GM19324 (cell line): ENCODE measurements at regions not wholly inside any gene's neighbourhood (a gene's known extent, or its start where the extent isn't known, plus 50 kb on each side); places are given as distances from the start of the nearest gene placed in this dataset.
"Not testable (repeated sequence)": the region's sequence is repeated elsewhere in the genome, so short reads cannot be mapped to it uniquely, and the experiment has no call there.

Experiments used
- ATAC-seq: cut with Tn5 transposase; IDR thresholded peaks from one replicate; pipeline ENCODE4 v1.9.1; 2021; ENCODE audit warnings: mild to moderate bottlenecking, moderate library complexity; ENCODE audit not compliant: unreplicated experiment, low FRiP score

DNA sequence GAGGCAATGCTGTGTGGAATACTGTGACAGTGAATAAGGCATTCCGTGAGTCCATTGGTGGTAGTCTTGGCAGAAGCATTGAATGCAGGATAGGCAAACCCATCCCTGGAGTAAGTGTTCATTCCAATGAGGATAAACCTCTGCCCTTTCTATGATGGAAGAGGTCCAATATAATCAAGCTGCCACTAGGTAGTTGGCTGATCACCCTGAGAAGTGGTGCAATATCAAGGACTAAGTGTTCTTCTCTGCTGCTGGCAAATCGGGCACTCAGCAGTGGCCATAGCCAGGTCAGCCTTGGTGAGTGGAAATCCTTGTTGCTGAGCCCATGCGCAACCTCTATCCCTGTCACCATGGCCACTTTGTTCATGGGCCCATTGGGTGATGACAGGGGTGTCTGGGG lies 70.1 kb downstream of the FBXO4 start:
- no peak for ATAC-seq

DNA sequence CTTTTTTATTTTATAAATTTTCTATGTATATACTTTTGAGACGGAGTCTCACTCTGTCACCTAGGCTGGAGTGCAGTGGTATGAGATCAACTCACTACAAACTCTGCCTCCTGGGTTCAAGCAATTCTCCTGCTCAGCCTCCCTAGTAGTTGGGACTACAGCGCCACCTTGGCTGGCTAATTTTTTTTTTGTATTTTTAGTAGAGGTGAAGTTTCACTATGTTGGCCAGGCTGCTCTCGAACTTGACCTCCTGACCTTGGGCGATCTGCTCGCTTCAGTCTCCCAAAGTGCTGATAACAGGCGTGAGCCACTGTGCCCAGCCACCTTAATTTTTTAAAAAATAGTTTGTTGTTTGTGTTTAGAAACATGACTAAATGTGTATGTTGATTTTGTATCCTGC lies 76.6 kb downstream of the FBXO4 start:
- ATAC-seq = no peak

DNA sequence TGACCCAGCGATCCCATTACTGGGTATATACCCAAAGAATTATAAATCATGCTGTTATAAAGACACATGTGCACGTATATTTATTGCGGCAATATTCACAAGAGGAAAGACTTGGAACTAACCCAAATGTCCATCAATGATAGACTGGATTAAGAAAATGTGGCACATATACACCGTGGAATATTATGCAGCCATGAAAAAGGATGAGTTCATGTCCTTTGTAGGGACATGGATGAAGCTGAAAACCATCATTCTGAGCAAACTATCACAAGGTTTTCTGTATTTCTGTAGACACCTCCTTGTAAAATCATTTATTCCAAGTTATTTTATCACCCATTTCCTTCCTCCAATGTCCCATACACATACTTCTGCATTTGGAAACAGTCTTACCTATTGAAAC lies 78.8 kb downstream of the FBXO4 start:
- ATAC-seq = not testable (repeated sequence)

DNA sequence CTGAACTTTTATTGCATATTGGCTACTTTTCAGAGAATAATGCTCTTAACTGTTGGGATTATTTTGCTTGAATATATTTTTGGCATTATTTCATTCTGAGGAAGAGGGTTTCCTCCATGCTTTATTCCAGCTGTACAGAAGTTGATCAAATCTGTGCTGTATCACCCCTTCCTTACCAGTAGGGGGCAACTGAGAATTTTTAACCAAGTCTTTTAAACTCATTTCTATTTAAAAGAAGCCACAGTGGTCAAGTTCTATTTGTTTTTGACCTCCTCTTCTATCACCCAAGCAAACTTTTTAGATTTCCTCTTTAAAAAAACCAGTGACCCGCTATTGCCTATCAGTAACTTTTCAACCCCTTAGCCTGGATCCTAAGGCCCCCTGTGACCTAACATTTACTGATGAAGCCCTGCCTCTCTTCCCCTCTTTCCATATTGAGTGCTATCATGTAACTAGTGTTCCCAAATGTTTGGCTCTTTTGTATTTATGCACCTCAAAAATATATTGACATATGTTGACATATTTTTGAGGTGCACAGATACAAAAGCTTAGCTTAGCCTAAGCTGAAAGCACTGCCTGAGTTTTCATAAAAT lies 80.6 kb downstream of the FBXO4 start:
- no peak for ATAC-seq

DNA sequence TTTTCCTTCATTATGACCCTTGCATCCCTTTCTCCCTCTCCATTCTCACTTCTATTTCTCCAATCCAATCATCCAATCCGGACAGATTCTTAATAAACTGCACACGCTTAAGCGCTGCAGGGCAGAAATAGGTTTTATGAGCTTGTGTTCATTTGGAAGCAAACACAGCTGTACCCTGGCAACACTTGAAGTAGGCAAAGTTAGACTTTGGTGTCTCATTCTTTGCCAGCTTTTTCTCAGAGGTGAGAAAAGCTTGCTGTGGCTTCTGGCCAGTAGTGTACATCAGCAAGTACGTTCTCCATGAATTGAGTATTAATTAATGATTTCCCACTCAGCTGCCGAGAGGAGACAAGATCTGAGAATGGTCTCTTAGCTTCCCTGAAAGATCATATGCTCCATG lies 88.5 kb downstream of the FBXO4 start:
- no peak for ATAC-seq

DNA sequence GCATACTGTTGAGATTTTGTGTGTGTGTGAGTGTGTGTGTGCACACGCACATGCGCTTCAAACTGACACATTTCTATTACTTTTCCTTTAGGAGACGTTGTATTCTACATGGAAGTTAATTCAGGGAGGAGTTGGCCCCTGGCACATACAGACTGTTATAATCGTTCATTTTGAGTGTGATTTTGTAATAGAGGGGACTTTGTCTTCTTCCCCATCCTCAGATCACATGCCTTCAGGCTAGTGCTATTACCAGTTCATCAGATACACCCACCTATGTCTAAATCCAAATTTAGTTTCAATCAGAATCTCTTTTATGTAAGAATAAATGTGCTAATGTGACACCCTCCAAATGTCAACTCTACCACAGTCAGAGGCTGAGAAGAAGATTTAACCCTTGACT lies 90.2 kb downstream of the FBXO4 start:
- ATAC-seq = no peak

DNA sequence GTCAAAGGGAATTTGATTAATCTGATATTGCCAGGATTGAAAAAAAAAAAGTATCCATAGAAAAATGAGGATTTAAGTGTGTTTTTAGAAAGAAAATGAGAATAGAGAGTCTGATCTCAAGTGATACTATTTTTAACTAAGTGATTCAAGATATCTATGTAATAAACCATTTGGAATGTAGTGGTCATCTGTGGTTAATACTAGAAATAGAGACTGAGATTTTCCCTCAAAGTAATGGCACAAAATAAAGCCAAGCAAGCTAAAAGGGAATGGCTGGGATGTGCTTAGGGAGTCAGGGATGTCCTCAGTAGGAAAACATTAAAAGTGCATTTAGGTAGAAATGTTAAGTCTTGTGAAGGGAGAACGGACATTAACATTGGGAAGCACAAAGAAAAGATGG lies 90.6 kb downstream of the FBXO4 start:
- ATAC-seq = no peak

DNA sequence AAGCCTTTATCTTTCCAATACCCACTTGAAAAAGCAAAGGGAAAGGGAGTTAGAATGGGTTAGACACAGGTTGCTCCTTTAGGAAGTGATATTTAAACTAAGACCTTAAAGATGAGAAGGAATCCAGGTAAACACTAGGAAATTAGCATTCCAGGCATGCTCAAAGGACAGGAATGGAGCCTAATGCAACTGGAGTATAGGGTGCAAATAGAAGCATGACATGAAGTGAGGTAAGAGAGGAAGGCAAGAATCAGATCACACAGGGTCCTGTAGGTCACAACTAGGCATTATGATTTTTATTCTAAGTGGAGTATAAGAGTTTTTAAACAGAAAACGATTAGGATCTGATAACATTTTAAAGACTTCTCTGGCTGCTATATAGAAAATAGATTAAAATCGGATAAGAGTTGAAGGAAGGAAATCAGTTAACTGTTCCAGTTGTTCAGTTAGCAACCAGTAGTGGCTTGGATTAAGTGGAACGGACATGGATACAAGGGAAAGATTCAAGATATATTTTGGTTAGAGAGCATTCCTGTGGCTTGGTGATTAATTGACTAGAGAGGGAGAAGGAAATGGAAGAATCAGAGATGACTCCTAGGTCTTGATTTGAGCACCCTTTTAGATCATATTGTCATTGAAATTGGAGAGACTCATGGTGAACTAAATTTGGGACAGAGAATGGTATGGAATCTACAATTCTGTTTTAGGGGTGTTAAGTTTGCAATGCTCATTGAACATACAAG lies 95.9 kb downstream of the FBXO4 start:
- no peak for ATAC-seq

DNA sequence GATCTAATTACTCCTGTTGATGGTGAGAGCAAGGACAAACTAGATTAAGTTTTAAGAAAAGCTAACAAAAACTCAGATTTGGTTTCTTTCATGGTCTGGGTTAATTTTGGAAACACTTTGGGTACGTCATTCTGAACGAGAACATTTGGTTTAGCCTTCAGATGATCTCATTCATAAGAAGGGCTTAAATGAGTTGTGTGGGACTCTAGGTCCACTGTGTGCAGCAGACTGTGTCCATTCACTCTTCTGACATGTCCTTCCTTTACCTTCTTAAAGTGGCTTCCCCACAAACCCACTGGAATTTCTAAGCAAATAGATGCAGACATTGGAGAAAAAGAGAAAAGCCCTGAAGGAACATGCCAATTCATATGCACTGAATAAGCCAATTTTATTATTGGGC lies 96.8 kb downstream of the FBXO4 start:
- no peak for ATAC-seq

DNA sequence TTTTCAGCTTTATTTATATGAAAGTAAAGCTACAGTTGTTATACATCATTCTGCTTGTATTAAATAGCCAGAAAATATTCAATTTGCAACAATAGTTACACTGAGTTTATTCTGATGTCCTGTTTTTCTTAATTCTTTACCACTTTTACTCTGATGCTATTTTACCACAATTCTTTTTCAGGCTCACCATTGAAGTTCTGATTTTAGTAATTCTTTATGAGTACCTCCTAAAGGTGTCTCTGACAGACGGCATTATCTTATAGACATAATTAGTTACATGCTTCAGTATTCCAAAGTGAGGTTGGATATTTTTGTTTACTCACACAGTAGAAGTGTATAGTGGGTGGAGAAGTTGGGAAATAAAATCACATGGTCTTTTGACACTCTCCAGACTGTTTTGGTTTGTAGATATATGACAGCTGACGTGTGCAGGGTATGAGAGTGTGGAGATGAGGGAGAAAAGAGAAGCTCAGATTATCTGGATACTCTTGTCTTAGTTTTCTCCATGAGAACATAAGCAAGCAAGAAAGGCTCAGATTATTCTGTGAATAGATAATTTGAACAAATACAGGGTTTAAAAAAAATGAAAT lies 97.4 kb downstream of the FBXO4 start:
- ATAC-seq = no peak

DNA sequence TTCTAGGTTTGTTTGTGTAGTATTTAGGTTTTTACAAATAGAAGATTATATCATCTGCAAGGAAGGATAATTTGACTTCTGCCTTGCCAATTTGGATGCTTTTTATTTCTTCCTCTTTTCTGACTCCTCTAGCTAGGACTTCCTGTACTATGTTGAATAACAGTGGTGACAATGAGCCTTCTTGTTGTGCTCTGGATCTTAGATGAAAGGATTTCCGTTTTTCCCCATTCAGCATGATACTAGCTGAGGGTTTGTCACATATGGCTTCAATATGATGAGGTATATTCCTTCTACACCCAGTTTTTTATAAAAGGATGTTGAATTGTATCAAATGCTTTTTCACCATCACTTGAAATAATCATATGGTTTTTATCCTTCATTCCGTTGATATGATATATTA lies 101.4 kb downstream of the FBXO4 start:
- ATAC-seq = no peak

DNA sequence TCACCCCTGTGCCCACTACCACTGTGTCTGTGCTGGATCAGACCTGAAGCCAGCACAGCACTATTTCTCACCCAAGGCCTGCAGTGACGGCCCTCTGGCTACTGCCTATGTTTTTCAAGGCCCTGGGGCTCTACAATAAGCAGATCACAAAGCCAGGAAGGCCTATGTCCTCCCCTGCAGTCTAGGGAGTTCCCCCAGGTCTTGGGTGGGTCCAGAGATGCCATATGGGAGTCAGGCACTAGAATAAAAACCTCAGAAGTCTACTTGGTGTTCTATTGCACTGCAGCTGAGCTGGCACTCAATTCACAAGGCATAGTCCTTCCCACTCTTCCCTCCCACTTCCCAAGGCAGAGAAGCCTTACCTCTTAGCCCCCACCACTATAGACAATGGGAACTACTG lies 107.1 kb downstream of the FBXO4 start:
- ATAC-seq = no peak

DNA sequence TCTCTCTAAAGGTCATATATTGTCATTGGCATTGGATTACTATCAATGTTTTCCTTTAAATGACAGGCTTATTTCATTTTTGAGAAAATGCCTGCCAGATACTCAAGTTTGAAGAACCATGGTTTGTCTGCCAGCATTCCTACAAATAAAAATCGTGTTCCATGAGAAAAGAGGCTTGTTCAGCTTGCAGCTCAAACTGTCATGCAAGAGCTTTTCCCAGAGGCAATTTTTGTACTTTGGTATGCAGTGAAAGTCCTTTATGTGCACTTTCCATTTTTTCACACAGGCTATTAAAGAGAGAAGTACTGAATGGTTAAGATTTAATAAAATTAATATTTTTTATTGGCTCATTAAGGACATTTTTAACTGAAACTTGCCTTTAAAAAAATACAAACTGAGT lies 110.4 kb downstream of the FBXO4 start:
- ATAC-seq = no peak

DNA sequence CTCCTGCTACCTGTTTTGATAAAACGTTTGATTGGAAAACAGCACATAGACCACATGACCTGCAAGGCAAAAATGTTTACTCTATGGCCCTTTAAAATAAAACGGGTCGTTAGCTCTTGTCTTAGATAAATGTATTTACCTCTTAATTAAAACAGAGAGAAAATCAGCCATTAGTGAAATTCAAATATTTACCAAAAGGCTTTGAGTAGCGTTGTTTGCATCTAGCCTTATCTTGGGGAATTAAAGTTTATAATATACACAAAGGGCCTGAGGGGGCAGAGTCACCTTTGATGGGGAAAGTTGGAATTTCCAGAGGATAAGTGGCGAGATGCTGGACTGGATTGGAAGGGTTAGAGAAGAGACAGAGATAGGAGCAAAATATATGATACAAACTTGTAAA lies 111.3 kb downstream of the FBXO4 start:
- no peak for ATAC-seq

DNA sequence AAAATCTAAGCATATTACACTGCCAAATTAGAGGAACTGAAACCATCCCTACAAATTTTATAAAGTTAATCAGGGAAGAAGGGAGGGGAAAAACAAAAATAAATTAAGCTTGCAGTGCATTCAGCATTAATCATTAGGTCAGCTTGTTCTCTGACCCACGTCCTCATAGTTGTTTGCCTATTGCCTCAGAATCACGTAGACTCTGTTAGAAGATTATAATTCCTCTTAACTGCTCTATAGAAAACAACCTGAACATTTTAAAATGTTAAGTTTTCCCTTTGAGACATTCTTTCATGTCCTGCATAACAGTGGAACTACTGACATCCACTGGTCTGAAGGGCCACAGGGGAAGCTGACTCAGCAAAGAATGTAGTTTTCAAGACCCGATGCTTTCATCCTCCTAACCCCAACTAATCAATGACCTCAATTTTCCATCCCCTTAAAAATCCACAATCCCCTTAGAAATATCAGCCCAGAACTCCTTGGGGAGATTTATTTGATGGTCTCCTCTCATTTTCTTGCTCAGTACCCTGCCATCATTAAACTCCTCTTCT lies 112.4 kb downstream of the FBXO4 start:
- no peak for ATAC-seq

DNA sequence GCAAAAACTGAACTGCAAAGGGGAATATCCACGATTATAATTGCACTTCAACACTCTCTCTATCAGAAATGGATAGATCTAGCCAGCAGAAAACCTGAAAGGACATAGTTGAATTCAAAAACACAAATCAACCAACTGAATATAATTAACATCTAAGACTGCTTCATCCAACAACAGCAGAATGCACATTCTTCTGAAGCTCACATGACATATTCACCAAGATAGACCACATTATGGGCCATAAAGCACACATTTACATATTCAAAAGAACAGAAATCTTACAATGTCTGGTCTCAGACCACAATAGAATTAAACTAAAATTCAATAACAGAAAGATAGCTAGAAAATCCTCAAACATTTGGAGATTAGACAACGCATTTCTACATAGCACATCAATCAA lies 118.3 kb downstream of the FBXO4 start:
- ATAC-seq = no peak

DNA sequence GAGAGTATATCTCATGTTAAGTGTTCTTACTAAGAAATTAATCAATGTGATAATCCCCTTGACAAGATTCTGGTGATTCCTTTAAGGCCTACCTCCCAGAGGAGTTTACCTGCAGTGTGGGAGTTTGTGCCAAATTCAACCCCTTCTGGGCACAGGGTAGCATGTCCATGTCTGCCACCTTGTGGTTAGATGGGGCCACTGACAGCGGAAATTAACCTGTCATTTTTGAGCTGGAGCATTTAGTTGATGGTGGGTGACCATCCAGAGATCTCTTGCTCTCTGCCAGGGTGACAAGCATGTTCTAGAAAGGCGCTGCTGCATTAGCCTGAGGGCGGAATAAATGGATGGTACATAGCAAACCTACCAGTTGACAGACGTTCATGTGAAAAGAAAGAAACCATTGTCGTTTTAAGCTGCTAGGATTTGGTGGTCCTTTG lies 132.2 kb downstream of the FBXO4 start:
- peak; percentile 88 for ATAC-seq

DNA sequence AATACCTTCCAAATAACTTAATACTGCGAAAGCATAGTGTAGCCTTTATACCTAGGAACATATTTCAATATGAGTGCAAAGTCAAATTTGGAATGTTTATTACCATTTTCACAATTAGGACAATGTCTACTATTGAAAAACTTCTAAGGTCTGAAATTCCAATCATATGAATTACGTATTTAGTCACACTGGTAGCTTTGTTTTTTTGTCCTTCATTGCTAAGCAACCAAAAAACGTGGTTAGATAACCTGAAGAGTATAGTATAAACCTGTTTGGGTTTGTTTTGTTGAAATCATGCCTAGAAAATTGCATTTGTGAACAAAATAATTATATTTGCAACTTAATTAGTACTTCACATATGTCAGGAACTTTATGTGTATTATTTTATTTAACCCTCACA lies 134.2 kb downstream of the FBXO4 start:
- no peak for ATAC-seq

DNA sequence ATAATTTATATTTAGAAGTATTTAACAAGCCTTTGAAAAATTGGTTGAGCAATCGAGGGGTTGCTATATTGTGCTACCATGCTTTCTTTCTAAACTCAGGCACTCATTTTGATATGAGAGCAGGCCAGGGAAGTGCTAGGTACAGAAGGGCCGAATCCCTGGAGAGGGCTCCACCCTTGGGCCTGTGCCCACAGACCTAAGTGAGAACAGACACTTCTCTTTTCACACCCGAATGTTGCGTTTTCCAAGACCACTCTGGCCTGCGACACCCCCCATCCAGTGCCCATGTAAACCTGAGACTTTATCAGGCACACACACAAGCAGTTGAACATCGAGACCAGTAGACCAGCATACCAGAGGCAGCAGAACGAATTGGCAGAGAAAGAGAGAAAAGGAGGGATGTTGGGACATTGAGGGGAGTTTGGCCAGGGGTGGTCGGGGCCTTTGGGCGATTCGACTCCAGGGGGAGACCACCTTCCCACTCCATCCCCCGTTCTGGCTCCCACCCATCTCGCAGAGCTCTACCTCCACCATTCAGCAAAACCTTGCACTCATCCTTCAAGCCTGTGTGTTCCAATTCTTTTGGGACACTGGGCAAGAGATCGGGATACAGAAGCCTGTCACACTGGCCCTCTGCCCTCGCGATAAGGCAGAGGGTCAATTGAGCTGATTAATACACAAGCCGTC lies 134.8 kb downstream of the FBXO4 start:
- ATAC-seq = no peak

DNA sequence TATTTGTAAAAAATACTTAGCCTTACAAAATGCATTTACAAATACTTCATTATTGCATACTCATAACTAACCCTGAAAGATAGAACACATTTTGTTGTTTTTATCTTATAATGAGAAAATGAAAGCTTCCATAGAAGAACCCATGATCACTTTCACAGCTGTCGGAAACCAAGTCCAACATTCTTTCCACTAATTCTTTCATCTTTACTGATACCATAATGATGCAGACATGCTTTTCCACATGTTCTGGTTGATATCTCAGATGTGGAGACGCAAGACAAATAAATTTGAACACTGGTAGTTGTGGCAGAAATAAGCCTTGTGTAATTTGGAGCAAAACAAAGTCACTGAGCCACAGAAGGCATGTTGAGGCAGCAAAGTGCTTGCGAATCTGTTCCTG lies 136.0 kb downstream of the FBXO4 start:
- ATAC-seq = no peak

DNA sequence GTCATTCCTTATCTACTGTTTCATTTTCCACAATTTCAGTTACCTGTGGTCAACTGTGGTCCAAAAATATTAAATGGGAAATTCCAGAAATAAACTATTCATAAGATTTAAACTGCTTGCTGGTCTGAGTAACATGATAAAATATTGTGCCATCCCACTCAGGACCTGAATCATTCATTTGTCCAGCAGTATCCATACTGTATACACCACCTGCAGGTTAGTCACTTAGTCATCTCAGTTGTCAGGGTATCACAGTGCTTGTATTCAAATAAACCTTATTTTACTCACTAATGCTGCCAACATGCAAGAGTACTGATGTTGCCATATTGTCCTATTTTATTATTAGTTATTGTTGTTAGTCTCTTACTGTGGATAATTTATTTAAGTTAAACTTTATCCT lies 139.7 kb downstream of the FBXO4 start:
- no peak for ATAC-seq
